H1 (cell line): ENCODE measurements at regions not wholly inside any gene's neighbourhood (a gene's known extent, or its start where the extent isn't known, plus 50 kb on each side); places are given as distances from the start of the nearest gene placed in this dataset.

ENCODE experiments used
- CTCF ChIA-PET: fragments of 300-600 bp; sonication (Branson Sonifier 250); formaldehyde crosslinking; loops from one replicate; lab custom pipeline; 2021; ENCODE audit not compliant: partially characterized antibody; lab: Charles Lee
- POLR2A ChIA-PET: fragments of 300-600 bp; sonication (Branson Sonifier 250); formaldehyde crosslinking; loops from one replicate; lab custom pipeline; 2021; ENCODE audit warnings: inconsistent platforms; ENCODE audit not compliant: partially characterized antibody; lab: Charles Lee
- DNase-seq, 2 experiments: peaks; one replicate each; pipeline versions ENCODE4 v3.0.0 to v3.0.0-alpha.2; 2010 to 2022; ENCODE audit warnings: low spot score in 2 of 2, low read depth in 1 of 2, mixed read lengths in 1 of 2
- FAIRE-seq: peaks from 2 replicates; lab custom pipeline; 2011; peaks lifted over from hg19 to GRCh38; lab: Jason Lieb, UNC
- H2AFZ ChIP-seq: 2 replicates; pipeline ENCODE4 v1.8.1; 2012; ENCODE audit warnings: low read length, inconsistent platforms
- H2AK5ac ChIP-seq: 2 replicates; pipeline ENCODE4 v1.6.1; 2013; ENCODE audit warnings: low read depth, low read length
- H2BK120ac ChIP-seq: replicated peaks from 2 replicates; pipeline ENCODE3; 2013; ENCODE audit warnings: low read depth, low read length, inconsistent platforms
- H2BK12ac ChIP-seq: 2 replicates; pipeline ENCODE4 v1.6.1; 2013; ENCODE audit warnings: low read depth, low read length
- H2BK15ac ChIP-seq: 2 replicates; pipeline ENCODE4 v1.6.1; 2013; ENCODE audit warnings: low read length
- H2BK20ac ChIP-seq: 2 replicates; pipeline ENCODE4 v1.6.1; 2013; ENCODE audit warnings: low read length
- H2BK5ac ChIP-seq: 2 replicates; pipeline ENCODE4 v1.6.1; 2013; ENCODE audit warnings: low read depth, low read length
- H3K14ac ChIP-seq: 2 replicates; pipeline ENCODE4 v1.6.1; 2013; ENCODE audit warnings: inconsistent platforms; ENCODE audit not compliant: insufficient read length
- H3K18ac ChIP-seq: 2 replicates; pipeline ENCODE4 v1.6.1; 2013; ENCODE audit warnings: low read length; ENCODE audit errors: extremely low read depth
- H3K23ac ChIP-seq: 2 replicates; pipeline ENCODE4 v1.6.1; 2013; ENCODE audit warnings: inconsistent platforms; ENCODE audit not compliant: insufficient read length
- H3K23me2 ChIP-seq: 2 replicates; pipeline ENCODE4 v1.6.1; 2013; ENCODE audit warnings: low read depth, low read length
- H3K27ac ChIP-seq: 2 replicates; pipeline ENCODE4 v1.6.1; 2011; ENCODE audit warnings: low read depth, low read length, inconsistent platforms
- H3K27me3 ChIP-seq, 4 experiments: replicated peaks in 1 of 4; 1 replicate in 1 of 4; 2 replicates in 3 of 4; pipeline versions ENCODE4 v1.6.1 to v1.8.1; 2011 to 2013; ENCODE audit warnings: low read length in 3 of 4, mild to moderate bottlenecking in 3 of 4, inconsistent platforms in 2 of 4, mixed read lengths in 2 of 4, moderate library complexity in 1 of 4; ENCODE audit not compliant: control insufficient read depth in 3 of 4, insufficient read depth in 3 of 4; ENCODE audit errors: extremely low read depth in 1 of 4
- H3K36me3 ChIP-seq, 4 experiments: 2 replicates each; pipeline versions ENCODE4 v1.6.1 to v1.8.1; 2011 to 2013; ENCODE audit warnings: mild to moderate bottlenecking in 4 of 4, low read length in 3 of 4, moderate library complexity in 2 of 4, control low read depth in 1 of 4, inconsistent platforms in 1 of 4; ENCODE audit not compliant: insufficient read depth in 4 of 4, control insufficient read depth in 2 of 4
- H3K4ac ChIP-seq: replicated peaks from 2 replicates; pipeline ENCODE3; 2013; ENCODE audit warnings: low read length, low read depth, mixed read lengths, inconsistent platforms; ENCODE audit not compliant: insufficient read length
- H3K4me1 ChIP-seq, 4 experiments: replicated peaks in 1 of 4; 1 replicate in 1 of 4; 2 replicates in 3 of 4; pipeline versions ENCODE4 v1.6.1 to v1.8.1; 2011 to 2013; ENCODE audit warnings: low read length in 3 of 4, inconsistent platforms in 2 of 4, mixed read lengths in 1 of 4; ENCODE audit not compliant: insufficient read depth in 4 of 4, control insufficient read depth in 3 of 4
- H3K4me2 ChIP-seq, 2 experiments: 2 replicates each; pipeline versions ENCODE4 v1.6.1 to v1.8.1; 2011 to 2013; ENCODE audit warnings: low read depth in 2 of 2, low read length in 2 of 2, control low read depth in 1 of 2, inconsistent platforms in 1 of 2, mild to moderate bottlenecking in 1 of 2; ENCODE audit not compliant: insufficient read depth in 1 of 2
- H3K4me3 ChIP-seq, 4 experiments: fragments of 200-600, 300-600 bp in 1 of 4; sonication (generic), shearing (Covaris generic), sonication (Bioruptor Twin) in 1 of 4; 2 replicates each; pipeline versions ENCODE4 v1.5.1 to v1.8.1; 2011 to 2016; ENCODE audit warnings: low read length in 4 of 4, low read depth in 3 of 4, control low read depth in 2 of 4, inconsistent platforms in 2 of 4, mild to moderate bottlenecking in 2 of 4, mixed read lengths in 1 of 4, moderate library complexity in 1 of 4; ENCODE audit not compliant: insufficient read depth in 2 of 4; ENCODE audit errors: extremely low read depth in 1 of 4
- H3K56ac ChIP-seq: replicated peaks from 2 replicates; pipeline ENCODE3; 2013; ENCODE audit warnings: low read depth, mild to moderate bottlenecking, mixed read lengths, low read length, inconsistent platforms; ENCODE audit not compliant: insufficient read length
- H3K79me1 ChIP-seq: 2 replicates; pipeline ENCODE4 v1.6.1; 2013; ENCODE audit warnings: low read depth, low read length, control low read depth
- H3K79me2 ChIP-seq, 2 experiments: 2 replicates each; pipeline versions ENCODE4 v1.6.1 to v1.8.1; 2012 to 2013; ENCODE audit warnings: low read length in 2 of 2, mild to moderate bottlenecking in 2 of 2, inconsistent platforms in 1 of 2; ENCODE audit not compliant: insufficient read depth in 2 of 2, control insufficient read depth in 1 of 2
- H3K9ac ChIP-seq, 4 experiments: replicated peaks in 1 of 4; 1 replicate in 1 of 4; 2 replicates in 3 of 4; pipeline versions ENCODE4 v1.6.1 to v1.8.1; 2011 to 2013; ENCODE audit warnings: low read depth in 3 of 4, low read length in 3 of 4, control low read depth in 2 of 4, mild to moderate bottlenecking in 2 of 4, moderate library complexity in 2 of 4, inconsistent platforms in 1 of 4; ENCODE audit errors: extremely low read depth in 1 of 4
- H3K9me3 ChIP-seq, 2 experiments: 2 replicates each; pipeline versions ENCODE4 v1.6.1 to v1.8.1; 2012 to 2013; ENCODE audit warnings: mild to moderate bottlenecking in 2 of 2, moderate library complexity in 2 of 2, control low read depth in 1 of 2, inconsistent platforms in 1 of 2, low read depth in 1 of 2, low read length in 1 of 2, mixed read lengths in 1 of 2; ENCODE audit not compliant: insufficient read depth in 2 of 2
- H4K20me1 ChIP-seq, 2 experiments: replicated peaks in 1 of 2; 2 replicates each; pipeline versions ENCODE3 to v1.8.1; 2011 to 2013; ENCODE audit warnings: inconsistent platforms in 2 of 2, low read length in 2 of 2, mild to moderate bottlenecking in 1 of 2; ENCODE audit not compliant: insufficient read depth in 2 of 2, control insufficient read depth in 1 of 2
- H4K5ac ChIP-seq: 2 replicates; pipeline ENCODE4 v1.6.1; 2013; ENCODE audit warnings: low read length, low read depth, mixed read lengths, inconsistent platforms; ENCODE audit not compliant: insufficient read length
- H4K8ac ChIP-seq: 2 replicates; pipeline ENCODE4 v1.8.0; 2013; ENCODE audit warnings: mild to moderate bottlenecking, moderate library complexity, low read length, inconsistent platforms; ENCODE audit not compliant: insufficient read depth; ENCODE audit errors: extremely low read depth
- H4K91ac ChIP-seq: replicated peaks from 2 replicates; pipeline ENCODE3; 2013; ENCODE audit warnings: low read length, mixed read lengths, inconsistent platforms; ENCODE audit not compliant: insufficient read length
- MAFK ChIP-seq: IDR thresholded peaks from 2 replicates; pipeline ENCODE4 v1.6.1; 2012; ENCODE audit warnings: low read depth, mild to moderate bottlenecking, improper control_type of control experiment, low read length
- ZNF274 ChIP-seq: IDR thresholded peaks from 2 replicates; pipeline ENCODE4 v1.7.0; 2012; ENCODE audit warnings: low read length, borderline replicate concordance; ENCODE audit errors: extremely low read depth
- WGBS, 2 experiments: shearing (Covaris generic) in 1 of 2; methylation state at CpG; one replicate each; pipeline versions ENCODE4 v1.1.6 to v1.1.7; 2013 to 2015; ENCODE audit warnings: low lambda C conversion rate in 2 of 2, mixed read lengths in 2 of 2, inconsistent platforms in 1 of 2, low coverage in 1 of 2, missing lambda C conversion rate in 1 of 2; ENCODE audit not compliant: insufficient replicate concordance in 2 of 2, insufficient coverage in 1 of 2, insufficient read length in 1 of 2; ENCODE audit errors: extremely low coverage in 1 of 2, missing lambda C conversion rate in 1 of 2; 5-methylcytosine and 5-hydroxymethylcytosine counted together

DNA sequence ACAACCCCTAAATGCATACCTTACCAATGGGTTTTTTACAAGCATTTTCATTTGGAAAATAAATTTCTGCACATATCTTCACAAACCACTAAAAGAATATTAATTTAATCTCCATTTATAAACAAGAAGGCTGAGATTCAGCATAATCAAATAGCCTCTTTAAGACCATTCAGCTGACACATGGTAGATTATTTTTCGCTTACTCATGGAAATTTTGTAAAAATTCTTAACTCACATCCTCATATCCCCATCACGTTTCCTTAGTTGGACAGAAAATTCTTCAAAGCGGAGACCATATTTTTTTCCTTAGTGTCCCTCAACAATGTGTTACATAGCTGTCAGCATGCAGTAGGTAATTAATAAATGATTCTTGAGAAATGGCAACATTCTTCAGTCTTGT is 439.6 kb upstream of the PTCHD4 start:
- no peak overlapping the region for H3K14ac ChIP-seq

More for the DNA sequence above, 439.6 kb upstream of the PTCHD4 start:
- H3K23me2 ChIP-seq = no peaks in the 10 kb centered on the region
- H4K5ac ChIP-seq = no peak overlapping the region
- no peak overlapping the region for H2BK120ac ChIP-seq
- no peaks in the 10 kb centered on the region for H4K20me1 ChIP-seq
- no peaks in the 10 kb centered on the region for H3K79me2 ChIP-seq
- H3K9ac ChIP-seq = no peak overlapping the region
- H4K91ac ChIP-seq = no peak overlapping the region
- TF ChIP-seq MAFK (peak; percentile 11; the same call in 1 of the 2 replicates), ZNF274 (no peak)
- TF ChIP-seq, all 59 proteins: peak for 1
- Histone ChIP-seq H2BK5ac (no peak overlapping the region), H3K9me3 (no peaks in the 10 kb centered on the region), H3K4me3 (no peak overlapping the region), H3K27me3 (no peaks in the 10 kb centered on the region), H3K4me2 (no peak overlapping the region), H2BK20ac (no peak overlapping the region), H2AFZ (no peak overlapping the region), H2AK5ac (no peak overlapping the region), H3K4me1 (no peaks in the 10 kb centered on the region), H3K23ac (no peak overlapping the region), H3K79me1 (no peaks in the 10 kb centered on the region), H3K18ac (no peak overlapping the region), H4K8ac (no peak overlapping the region), H2BK15ac (no peak overlapping the region), H3K56ac (no peak overlapping the region), H2BK12ac (no peak overlapping the region), H3K36me3 (no peaks in the 10 kb centered on the region), H3K27ac (no peak overlapping the region), H3K4ac (no peak overlapping the region)
- WGBS, 2 experiments = 90% methylated on average over 3 of the region's 3 CpGs; no CpG with 5 or more reads in 1 of the 2 experiments
- ChIA-PET POLR2A (no interaction called here), CTCF (no interaction called here)
- FAIRE-seq (no peak), DNase-seq (no peak)
